K562 (cell line): ENCODE measurements at regions not wholly inside any gene's neighbourhood (a gene's known extent, or its start where the extent isn't known, plus 50 kb on each side); places are given as distances from the start of the nearest gene placed in this dataset.
A peak's percentile ranks its signal among the peaks of the same experiment; 100 is the strongest.

Experiments used
- ATAC-seq: fragments of 200-7000 bp; cut with Tn5 transposase; 3 replicates; pipeline ENCODE4 v1.9.1; 2020; ENCODE audit warnings: moderate library complexity
- BruUV-seq: library from RNA; stranded (reverse); fragments of 400-500 nt; replicated peaks from 2 replicates; lab custom pipeline; 2021; lab: Mats Ljungman, UMichigan
- CTCF ChIA-PET: fragments of 300-600 bp; formaldehyde crosslinking; extraction: SDS; loops from one replicate; lab custom pipeline; 2021; ENCODE audit warnings: low intra/inter-chr PET ratio; lab: Yijun Ruan, JAX
- POLR2A ChIA-PET: fragments of 300-600, 350-650 bp; sonication (Branson Sonifier 250); formaldehyde crosslinking; extraction: SDS; loops from one replicate; lab custom pipeline; 2021; ENCODE audit warnings: antibody characterized with exemption, inconsistent platforms; lab: Yijun Ruan, JAX
- DNase-seq, 4 experiments: peaks; one replicate each; pipeline versions ENCODE4 v3.0.0 to v3.0.0-alpha.2; 2011 to 2018; ENCODE audit warnings: low spot score in 3 of 4, mixed read lengths in 3 of 4; ENCODE audit errors: extremely low read depth in 1 of 4
- FAIRE-seq: peaks from 2 replicates; lab custom pipeline; 2011; peaks lifted over from hg19 to GRCh38; lab: Jason Lieb, UNC
- H2AFZ ChIP-seq: 2 replicates; pipeline ENCODE4 v1.6.0; 2011; ENCODE audit warnings: low read depth, low read length, control low read depth, inconsistent platforms
- H3K27ac ChIP-seq: fragments of 200-600 bp; 3 replicates; pipeline ENCODE4 v1.8.0; 2011; ENCODE audit warnings: low read depth, mild to moderate bottlenecking, control low read depth, inconsistent platforms, low read length, moderate library complexity, mixed read lengths; ENCODE audit errors: extremely low read depth
- H3K27me3 ChIP-seq, 2 experiments: fragments of 300-600 bp in 1 of 2; 2 replicates in 1 of 2; 3 replicates in 1 of 2; pipeline versions ENCODE4 v1.6.0 to v1.8.0; 2011; ENCODE audit warnings: inconsistent platforms in 2 of 2, low read length in 2 of 2, mild to moderate bottlenecking in 1 of 2, mixed read lengths in 1 of 2, moderate library complexity in 1 of 2; ENCODE audit not compliant: control insufficient read depth in 2 of 2, insufficient read depth in 2 of 2
- H3K36me3 ChIP-seq: fragments of 300-600 bp; 3 replicates; pipeline ENCODE4 v1.8.0; 2011; ENCODE audit warnings: mild to moderate bottlenecking, low read length, inconsistent platforms; ENCODE audit not compliant: control insufficient read depth, insufficient read depth
- H3K4me1 ChIP-seq, 2 experiments: fragments of 200-600 bp in 1 of 2; replicated peaks in 1 of 2; 2 replicates in 1 of 2; 3 replicates in 1 of 2; pipeline versions ENCODE4 v1.5.1 to v1.8.0; 2011; ENCODE audit warnings: inconsistent platforms in 2 of 2, low read length in 2 of 2, mild to moderate bottlenecking in 1 of 2, mixed read lengths in 1 of 2, moderate library complexity in 1 of 2; ENCODE audit not compliant: control insufficient read depth in 2 of 2, insufficient read depth in 2 of 2
- H3K4me2 ChIP-seq: 2 replicates; pipeline ENCODE4 v1.6.1; 2011; ENCODE audit warnings: low read length, control low read depth, inconsistent platforms, mixed read lengths; ENCODE audit not compliant: insufficient read depth
- H3K4me3 ChIP-seq: fragments of 200-600 bp; sonication (generic), shearing (Covaris generic); 2 replicates; pipeline ENCODE4 v1.5.1; 2016; ENCODE audit warnings: control low read depth, inconsistent platforms
- H3K79me2 ChIP-seq: fragments of 200-600 bp; 3 replicates; pipeline ENCODE4 v1.8.0; 2011; ENCODE audit warnings: low read length, inconsistent platforms; ENCODE audit not compliant: control insufficient read depth, insufficient read depth
- H3K9ac ChIP-seq, 2 experiments: 2 replicates each; pipeline versions ENCODE4 v1.6.0 to v1.6.1; 2011; ENCODE audit warnings: low read depth in 2 of 2, low read length in 2 of 2, control low read depth in 1 of 2, inconsistent platforms in 1 of 2, mild to moderate bottlenecking in 1 of 2, mixed read lengths in 1 of 2; ENCODE audit not compliant: insufficient read depth in 1 of 2
- H3K9me1 ChIP-seq: one replicate; pipeline ENCODE4 v1.6.0; 2011; ENCODE audit warnings: inconsistent platforms, mild to moderate bottlenecking, low read length, moderate library complexity; ENCODE audit not compliant: control insufficient read depth, insufficient read depth
- H3K9me3 ChIP-seq: replicated peaks from 2 replicates; pipeline ENCODE4 v1.5.1; 2011; ENCODE audit warnings: low read depth, low read length, inconsistent platforms; ENCODE audit not compliant: control insufficient read depth, insufficient read depth
- H4K20me1 ChIP-seq: replicated peaks from 2 replicates; pipeline ENCODE4 v1.6.1; 2011; ENCODE audit warnings: low read length, inconsistent platforms, mixed read lengths; ENCODE audit not compliant: control insufficient read depth, insufficient read depth
- BDP1 ChIP-seq: IDR thresholded peaks from 3 replicates; pipeline ENCODE4 v1.6.1; 2011; ENCODE audit not compliant: insufficient read length, insufficient read depth
- PRPF4 ChIP-seq: fragments of 200-400 bp; formaldehyde crosslinking; IDR thresholded peaks from one replicate; pipeline ENCODE4 v1.6.1; 2017; ENCODE audit warnings: low read length, low read depth, mild to moderate bottlenecking; ENCODE audit not compliant: insufficient read depth, poor library complexity, severe bottlenecking
- RAD21 ChIP-seq, 2 experiments: fragments of 250-450 bp in 1 of 2; fragments of 450-650 bp in 1 of 2; sonication (Bioruptor Pico) in 1 of 2; formaldehyde crosslinking in 1 of 2; IDR thresholded peaks in 1 of 2; conservative IDR thresholded peaks in 1 of 2; 2 replicates each; pipeline versions ENCODE4 v1.4.0 to v1.8.0; 2020 to 2022; ENCODE audit warnings: mild to moderate bottlenecking in 2 of 2, moderate library complexity in 1 of 2
- SUPT5H ChIP-seq: fragments of 450-650 bp; IDR thresholded peaks from 2 replicates; pipeline ENCODE4 v1.6.1; 2016
- ZEB2 ChIP-seq: fragments of 450-650 bp; IDR thresholded peaks from 2 replicates; pipeline ENCODE4 v1.6.1; 2016
- ZKSCAN8 ChIP-seq: fragments of 200-800 bp; sonication (Bioruptor generic); IDR thresholded peaks from 2 replicates; pipeline ENCODE4 v1.6.1; 2016; ENCODE audit warnings: missing genetic modification characterization, missing compliant biosample characterization
- ZNF583 ChIP-seq: fragments of 250-450 bp; sonication (Bioruptor Pico); IDR thresholded peaks from 2 replicates; pipeline ENCODE4 v1.4.0; 2020
- WGBS: fragments of 100-300 bp; shearing (Covaris generic); methylation state at CpG from one replicate; pipeline ENCODE4 v1.1.6; 2016; ENCODE audit warnings: low coverage, mixed read lengths; ENCODE audit not compliant: insufficient coverage; ENCODE audit errors: missing lambda C conversion rate; 5-methylcytosine and 5-hydroxymethylcytosine counted together
- in situ Hi-C: fragments of 300-500 bp; cut with MboI; formaldehyde crosslinking; loops from 4 replicates; pipeline ENCODE4 v1.15.0; 2018; ENCODE audit warnings: inconsistent platforms, mixed read lengths
- intact Hi-C: fragments of 100-400 bp; cut with micrococcal nuclease; formaldehyde crosslinking; loops from 2 replicates; pipeline ENCODE4 v1.14.2; 2022
- TF ChIP-seq, protein P1 (sequence below): IDR thresholded peaks from 2 replicates; pipeline ENCODE4 v1.6.1; 2011; ENCODE audit warnings: borderline replicate concordance, low read depth, mild to moderate bottlenecking, moderate library complexity, low read length; ENCODE audit not compliant: insufficient read depth, poor library complexity, severe bottlenecking
- TF ChIP-seq, protein P2 (sequence below), 2 experiments: IDR thresholded peaks; 2 replicates each; pipeline ENCODE4 v1.6.1; 2012; ENCODE audit warnings: improper control_type of control experiment in 2 of 2, low read depth in 2 of 2, low read length in 2 of 2, borderline replicate concordance in 1 of 2

DNA sequence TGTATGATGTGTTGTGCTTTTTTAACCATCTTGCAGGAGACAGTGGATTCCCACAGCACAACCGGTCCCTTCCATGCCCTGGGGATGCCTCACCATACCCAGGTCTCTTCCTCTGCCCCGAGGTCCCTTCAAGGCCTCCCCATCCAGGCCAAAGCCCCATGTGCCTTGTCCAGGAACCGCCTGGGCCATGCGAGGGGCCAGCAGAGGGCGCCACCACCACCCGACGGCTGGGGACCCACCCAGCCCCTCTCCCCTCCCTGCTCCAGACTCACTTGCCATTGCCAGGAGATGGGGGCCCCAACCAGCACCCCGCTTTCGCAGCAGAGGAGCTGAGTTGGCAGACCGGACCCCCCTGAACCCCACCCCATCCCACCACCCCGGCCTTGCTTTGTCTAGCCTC is 485.5 kb downstream of the TRAM1L1 start:
- ChIA-PET POLR2A (no interaction called here), CTCF (no interaction called here)
- Histone ChIP-seq H3K4me1 (no peaks in the 10 kb centered on the region), H3K9me3 (no peaks in the 10 kb centered on the region), H3K27ac (no peak overlapping the region), H2AFZ (no peak overlapping the region), H3K9ac (no peak overlapping the region), H3K9me1 (no peaks in the 10 kb centered on the region), H3K4me3 (no peak overlapping the region), H3K4me2 (no peak overlapping the region), H4K20me1 (no peaks in the 10 kb centered on the region), H3K79me2 (no peaks in the 10 kb centered on the region), H3K27me3 (no peaks in the 10 kb centered on the region), H3K36me3 (no peaks in the 10 kb centered on the region)
- FAIRE-seq = no peak
- ATAC-seq = peak; percentile 69
- intact Hi-C loops = no loop called here
- no TSS peak for BruUV-seq
- TF ChIP-seq RAD21 (CRISPR knock-in tag; conservative IDR thresholded peaks at IDR 0.05 in 1 of 2, IDR thresholded peaks at IDR 0.05 in 1 of 2) = peak in 1 of 2 experiments; percentile 23; a peak in 2 of 4 replicates
- no peak for TF ChIP-seq BDP1
- TF ChIP-seq ZNF583 (CRISPR knock-in tag) = no peak
- no peak for TF ChIP-seq SUPT5H
- TF ChIP-seq, protein P1, sequence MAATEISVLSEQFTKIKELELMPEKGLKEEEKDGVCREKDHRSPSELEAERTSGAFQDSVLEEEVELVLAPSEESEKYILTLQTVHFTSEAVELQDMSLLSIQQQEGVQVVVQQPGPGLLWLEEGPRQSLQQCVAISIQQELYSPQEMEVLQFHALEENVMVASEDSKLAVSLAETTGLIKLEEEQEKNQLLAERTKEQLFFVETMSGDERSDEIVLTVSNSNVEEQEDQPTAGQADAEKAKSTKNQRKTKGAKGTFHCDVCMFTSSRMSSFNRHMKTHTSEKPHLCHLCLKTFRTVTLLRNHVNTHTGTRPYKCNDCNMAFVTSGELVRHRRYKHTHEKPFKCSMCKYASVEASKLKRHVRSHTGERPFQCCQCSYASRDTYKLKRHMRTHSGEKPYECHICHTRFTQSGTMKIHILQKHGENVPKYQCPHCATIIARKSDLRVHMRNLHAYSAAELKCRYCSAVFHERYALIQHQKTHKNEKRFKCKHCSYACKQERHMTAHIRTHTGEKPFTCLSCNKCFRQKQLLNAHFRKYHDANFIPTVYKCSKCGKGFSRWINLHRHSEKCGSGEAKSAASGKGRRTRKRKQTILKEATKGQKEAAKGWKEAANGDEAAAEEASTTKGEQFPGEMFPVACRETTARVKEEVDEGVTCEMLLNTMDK = peak; percentile 10
- TF ChIP-seq ZEB2 = no peak
- no peak for TF ChIP-seq PRPF4
- TF ChIP-seq, protein P2, sequence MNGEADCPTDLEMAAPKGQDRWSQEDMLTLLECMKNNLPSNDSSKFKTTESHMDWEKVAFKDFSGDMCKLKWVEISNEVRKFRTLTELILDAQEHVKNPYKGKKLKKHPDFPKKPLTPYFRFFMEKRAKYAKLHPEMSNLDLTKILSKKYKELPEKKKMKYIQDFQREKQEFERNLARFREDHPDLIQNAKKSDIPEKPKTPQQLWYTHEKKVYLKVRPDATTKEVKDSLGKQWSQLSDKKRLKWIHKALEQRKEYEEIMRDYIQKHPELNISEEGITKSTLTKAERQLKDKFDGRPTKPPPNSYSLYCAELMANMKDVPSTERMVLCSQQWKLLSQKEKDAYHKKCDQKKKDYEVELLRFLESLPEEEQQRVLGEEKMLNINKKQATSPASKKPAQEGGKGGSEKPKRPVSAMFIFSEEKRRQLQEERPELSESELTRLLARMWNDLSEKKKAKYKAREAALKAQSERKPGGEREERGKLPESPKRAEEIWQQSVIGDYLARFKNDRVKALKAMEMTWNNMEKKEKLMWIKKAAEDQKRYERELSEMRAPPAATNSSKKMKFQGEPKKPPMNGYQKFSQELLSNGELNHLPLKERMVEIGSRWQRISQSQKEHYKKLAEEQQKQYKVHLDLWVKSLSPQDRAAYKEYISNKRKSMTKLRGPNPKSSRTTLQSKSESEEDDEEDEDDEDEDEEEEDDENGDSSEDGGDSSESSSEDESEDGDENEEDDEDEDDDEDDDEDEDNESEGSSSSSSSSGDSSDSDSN (IDR thresholded peaks at IDR 0.05; ENCODE audit: borderline replicate concordance in 1 of 2, low read depth in 2 of 2, low read length in 2 of 2) = no peak
- no peak for TF ChIP-seq ZKSCAN8
- 18% methylated on average over 3 of the region's 11 CpGs for WGBS
- DNase-seq = peak in 2 of 4 experiments; percentile 4 to 22
- in situ Hi-C loops = no loop called here
